ENCODE measurements at regions not wholly inside any gene's neighbourhood (a gene's known extent, or its start where the extent isn't known, plus 50 kb on each side); places are given as distances from the start of the nearest gene placed in this dataset.

DNA sequence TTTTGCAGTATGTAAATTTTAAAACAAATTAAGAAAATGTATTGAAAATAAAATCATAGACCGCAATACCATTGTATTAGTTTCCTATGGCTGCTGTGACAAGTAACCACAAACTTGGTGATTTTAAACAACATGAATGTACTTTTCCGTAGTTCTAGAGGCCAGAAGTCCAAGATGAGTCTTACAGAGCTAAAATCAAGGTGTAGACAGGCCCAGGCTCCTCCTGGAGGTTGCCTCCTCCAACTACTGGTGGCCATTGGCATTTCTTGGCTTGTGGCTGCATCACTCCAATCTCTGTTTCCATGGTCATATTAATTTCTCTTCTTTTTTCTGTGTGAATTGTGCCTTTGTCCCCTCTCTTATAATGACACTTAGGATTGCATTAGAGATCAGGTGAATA lies 59.2 kb upstream of the ETAA1 start:
- no peak for TF ChIP-seq CTCF (IDR thresholded peaks at IDR 0.05; ENCODE audit: low read depth, low read length)
- DNase-seq (ENCODE audit: extremely low read depth, low read depth) = no peak

- TF ChIP-seq CTCF (IDR thresholded peaks at IDR 0.05; ENCODE audit: low read depth, low read length) = no peak
- DNase-seq (ENCODE audit: extremely low read depth, low read depth) = no peak
Measured at GRCh38 chr2:67338601-67339233, 58.4 kb upstream of the ETAA1 start.

- no peak for TF ChIP-seq CTCF (IDR thresholded peaks at IDR 0.05; ENCODE audit: low read depth, low read length)
- no peak for DNase-seq (ENCODE audit: extremely low read depth, low read depth)
Measured at GRCh38 chr2:67339234-67339885, 57.8 kb upstream of the ETAA1 start.

- no peak for DNase-seq (ENCODE audit: extremely low read depth, low read depth)
- TF ChIP-seq CTCF (IDR thresholded peaks at IDR 0.05; ENCODE audit: low read depth, low read length) = no peak
Measured at GRCh38 chr2:67340133-67341011, 56.8 kb upstream of the ETAA1 start.

- TF ChIP-seq CTCF (IDR thresholded peaks at IDR 0.05; ENCODE audit: low read depth, low read length) = no peak
- no peak for DNase-seq (ENCODE audit: extremely low read depth, low read depth)
Measured at GRCh38 chr2:67341012-67341318, 56.2 kb upstream of the ETAA1 start.

- TF ChIP-seq CTCF (IDR thresholded peaks at IDR 0.05; ENCODE audit: low read depth, low read length) = no peak
- no peak for DNase-seq (ENCODE audit: extremely low read depth, low read depth)
Measured at GRCh38 chr2:67341336-67341735, 55.8 kb upstream of the ETAA1 start.

DNA sequence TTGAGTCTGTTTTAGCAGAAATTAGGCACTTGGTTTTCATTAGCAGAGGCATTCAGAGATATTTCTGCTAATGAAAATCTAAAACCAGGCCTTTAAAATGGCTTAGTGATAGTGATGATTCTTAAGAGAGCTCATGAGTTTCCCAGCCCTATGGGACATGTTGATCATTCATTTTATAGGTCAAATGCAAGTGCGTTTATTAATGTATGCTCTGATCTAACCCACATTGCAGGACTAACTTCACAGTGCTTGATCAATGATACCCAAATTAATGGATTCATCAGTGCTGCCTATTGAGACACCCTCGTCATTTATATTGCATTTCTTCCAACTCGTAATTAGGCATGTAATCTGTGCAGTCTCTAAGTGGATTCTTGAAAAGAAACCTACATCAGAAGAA lies 54.7 kb upstream of the ETAA1 start:
- no peak for DNase-seq (ENCODE audit: extremely low read depth, low read depth)
- TF ChIP-seq CTCF (IDR thresholded peaks at IDR 0.05; ENCODE audit: low read depth, low read length) = no peak
